Hepatocyte (in vitro differentiated cells): ENCODE measurements at regions not wholly inside any gene's neighbourhood (a gene's known extent, or its start where the extent isn't known, plus 50 kb on each side); places are given as distances from the start of the nearest gene placed in this dataset.
"Not testable (repeated sequence)": the region's sequence is repeated elsewhere in the genome, so short reads cannot be mapped to it uniquely, and the experiment has no call there.

Experiments
- DNase-seq: peaks from one replicate; pipeline ENCODE4 v3.0.0-alpha.2; 2016; ENCODE audit warnings: low spot score
- H2AFZ ChIP-seq: fragments of 200-600 bp; sonication (generic); 2 replicates; pipeline ENCODE4 v1.6.0; 2016; ENCODE audit warnings: antibody characterized with exemption, mild to moderate bottlenecking
- H3K27ac ChIP-seq: fragments of 200-600 bp; sonication (generic); 2 replicates; pipeline ENCODE4 v1.5.1; 2016; ENCODE audit warnings: mild to moderate bottlenecking
- H3K27me3 ChIP-seq: fragments of 200-600 bp; sonication (generic); 2 replicates; pipeline ENCODE4 v1.6.1; 2016
- H3K36me3 ChIP-seq: fragments of 200-600 bp; sonication (generic); replicated peaks from 2 replicates; pipeline ENCODE4 v1.5.1; 2016; ENCODE audit warnings: low read depth; ENCODE audit not compliant: insufficient read depth
- H3K4me1 ChIP-seq: fragments of 200-600 bp; sonication (generic); 2 replicates; pipeline ENCODE4 v1.5.1; 2016; ENCODE audit warnings: mild to moderate bottlenecking, moderate library complexity; ENCODE audit not compliant: insufficient read depth
- H3K4me2 ChIP-seq: fragments of 200-600 bp; sonication (generic); 2 replicates; pipeline ENCODE4 v1.6.0; 2016
- H3K4me3 ChIP-seq: fragments of 200-600 bp; sonication (generic); 2 replicates; pipeline ENCODE4 v1.5.1; 2016; ENCODE audit warnings: mild to moderate bottlenecking
- H3K79me2 ChIP-seq: fragments of 200-600 bp; sonication (generic); 2 replicates; pipeline ENCODE4 v1.6.0; 2017; ENCODE audit warnings: mild to moderate bottlenecking
- H3K9me2 ChIP-seq: fragments of 200-600 bp; sonication (generic); replicated peaks from 2 replicates; pipeline ENCODE4 v1.6.0; 2017; ENCODE audit warnings: mild to moderate bottlenecking; ENCODE audit not compliant: insufficient read depth
- H3K9me3 ChIP-seq: fragments of 200-600 bp; sonication (generic); 2 replicates; pipeline ENCODE4 v1.5.1; 2016; ENCODE audit warnings: low read depth, mild to moderate bottlenecking
- H4K20me1 ChIP-seq: fragments of 200-600 bp; sonication (generic); 2 replicates; pipeline ENCODE4 v1.6.0; 2016; ENCODE audit warnings: mild to moderate bottlenecking; ENCODE audit not compliant: insufficient read depth, poor library complexity, severe bottlenecking
- EZH2 ChIP-seq: fragments of 200-600 bp; sonication (generic); IDR thresholded peaks from 2 replicates; pipeline ENCODE4 v1.6.1; 2016; ENCODE audit warnings: antibody characterized with exemption, mild to moderate bottlenecking, borderline replicate concordance
- EZH2phosphoT487 ChIP-seq: fragments of 200-600 bp; sonication (generic); IDR thresholded peaks from one replicate; pipeline ENCODE4 v1.6.1; 2018; ENCODE audit warnings: antibody characterized with exemption, mild to moderate bottlenecking, low read depth, moderate library complexity; ENCODE audit not compliant: unreplicated experiment, severe bottlenecking
- WGBS: methylation state at CpG from one replicate; pipeline ENCODE4 v1.1.6; 2016; ENCODE audit warnings: low lambda C conversion rate; ENCODE audit errors: missing lambda C conversion rate; 5-methylcytosine and 5-hydroxymethylcytosine counted together
- TF ChIP-seq, protein P1 (sequence below): fragments of 200-600 bp; sonication (generic); IDR thresholded peaks from 2 replicates; pipeline ENCODE4 v1.5.1; 2016; ENCODE audit warnings: antibody characterized with exemption, mild to moderate bottlenecking; ENCODE audit not compliant: poor library complexity

DNA sequence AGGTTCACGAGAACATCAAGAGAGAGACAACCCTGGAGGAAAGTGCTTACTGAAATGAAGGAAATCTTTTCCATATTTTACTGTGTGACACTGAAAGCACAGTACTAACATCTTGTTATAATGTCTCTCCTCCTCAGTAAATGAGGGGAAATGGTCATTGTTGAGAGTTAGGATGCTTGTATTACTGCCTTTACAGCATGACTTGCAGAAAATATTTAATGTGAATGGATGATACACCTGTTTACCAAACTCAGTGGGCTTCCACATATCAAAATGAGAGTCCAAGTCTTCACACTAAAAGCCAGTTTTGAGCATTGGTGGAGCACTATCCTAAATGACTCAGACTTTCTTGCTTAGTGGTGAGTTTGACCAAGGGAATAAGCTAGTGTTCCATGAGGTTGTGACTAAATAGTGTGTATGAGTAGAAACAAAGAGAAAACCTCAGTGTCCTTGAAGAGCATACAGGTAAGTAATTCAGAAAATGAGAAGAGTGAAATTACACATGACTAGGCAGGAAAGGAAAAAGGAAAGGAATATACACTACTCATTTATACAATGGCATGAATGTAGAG is 930.7 kb upstream of the CELF4 start:
- Histone ChIP-seq H3K4me3 (no peak overlapping the region), H3K9me2 (no peaks in the 10 kb centered on the region), H4K20me1 (no peaks in the 10 kb centered on the region), H3K27ac (no peak overlapping the region), H3K4me2 (no peak overlapping the region), H3K4me1 (no peaks in the 10 kb centered on the region), H2AFZ (no peak overlapping the region), H3K9me3 (no peaks in the 10 kb centered on the region), H3K27me3 (no peaks in the 10 kb centered on the region), H3K36me3 (no peaks in the 10 kb centered on the region), H3K79me2 (no peaks in the 10 kb centered on the region)
- 97% methylated on average over 1 of the region's 1 CpG for WGBS
- TF ChIP-seq, protein P1, sequence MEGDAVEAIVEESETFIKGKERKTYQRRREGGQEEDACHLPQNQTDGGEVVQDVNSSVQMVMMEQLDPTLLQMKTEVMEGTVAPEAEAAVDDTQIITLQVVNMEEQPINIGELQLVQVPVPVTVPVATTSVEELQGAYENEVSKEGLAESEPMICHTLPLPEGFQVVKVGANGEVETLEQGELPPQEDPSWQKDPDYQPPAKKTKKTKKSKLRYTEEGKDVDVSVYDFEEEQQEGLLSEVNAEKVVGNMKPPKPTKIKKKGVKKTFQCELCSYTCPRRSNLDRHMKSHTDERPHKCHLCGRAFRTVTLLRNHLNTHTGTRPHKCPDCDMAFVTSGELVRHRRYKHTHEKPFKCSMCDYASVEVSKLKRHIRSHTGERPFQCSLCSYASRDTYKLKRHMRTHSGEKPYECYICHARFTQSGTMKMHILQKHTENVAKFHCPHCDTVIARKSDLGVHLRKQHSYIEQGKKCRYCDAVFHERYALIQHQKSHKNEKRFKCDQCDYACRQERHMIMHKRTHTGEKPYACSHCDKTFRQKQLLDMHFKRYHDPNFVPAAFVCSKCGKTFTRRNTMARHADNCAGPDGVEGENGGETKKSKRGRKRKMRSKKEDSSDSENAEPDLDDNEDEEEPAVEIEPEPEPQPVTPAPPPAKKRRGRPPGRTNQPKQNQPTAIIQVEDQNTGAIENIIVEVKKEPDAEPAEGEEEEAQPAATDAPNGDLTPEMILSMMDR = no peak
- TF ChIP-seq EZH2 (no peak), EZH2phosphoT487 (no peak)
- DNase-seq = no peak

DNA sequence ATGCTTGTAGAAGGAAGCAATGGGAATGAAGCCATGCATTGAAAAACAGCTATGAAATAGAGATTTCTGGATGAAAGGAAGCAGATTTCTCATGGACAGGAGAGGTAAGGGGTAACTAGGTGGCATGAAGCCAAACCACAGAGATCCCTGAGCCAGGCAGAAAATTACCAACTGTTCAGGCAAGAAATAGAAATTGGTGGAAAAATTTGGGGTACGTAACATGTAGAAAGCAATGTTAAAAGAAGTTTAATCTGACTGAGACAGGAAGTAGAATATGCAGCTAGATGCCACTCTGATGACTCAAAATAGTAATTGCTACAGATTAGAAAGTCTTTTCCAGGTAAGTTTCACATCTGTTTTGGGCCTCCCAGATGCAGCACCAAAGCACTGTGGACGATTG is 928.5 kb upstream of the CELF4 start:
- Histone ChIP-seq H3K4me2 (no peak overlapping the region), H3K27me3 (no peaks in the 10 kb centered on the region), H3K9me2 (no peaks in the 10 kb centered on the region), H3K4me3 (no peak overlapping the region), H3K4me1 (no peaks in the 10 kb centered on the region), H3K27ac (no peak overlapping the region), H4K20me1 (no peaks in the 10 kb centered on the region), H3K9me3 (no peaks in the 10 kb centered on the region), H3K79me2 (no peaks in the 10 kb centered on the region), H2AFZ (no peak overlapping the region), H3K36me3 (no peaks in the 10 kb centered on the region)
- WGBS = 23% methylated on average over 2 of the region's 2 CpGs
- TF ChIP-seq EZH2phosphoT487 (no peak), EZH2 (no peak)
- TF ChIP-seq, protein P1 = no peak
- DNase-seq = no peak

- DNase-seq = no peak
- 81% methylated on average over 4 of the region's 4 CpGs for WGBS
- H3K27me3 ChIP-seq = no peaks in the 10 kb centered on the region
- no peaks in the 10 kb centered on the region for H3K9me3 ChIP-seq
- no peaks in the 10 kb centered on the region for H3K79me2 ChIP-seq
- no peak overlapping the region for H2AFZ ChIP-seq
- no peak overlapping the region for H3K4me3 ChIP-seq
- H4K20me1 ChIP-seq = no peaks in the 10 kb centered on the region
- H3K4me2 ChIP-seq = no peak overlapping the region
- no peaks in the 10 kb centered on the region for H3K4me1 ChIP-seq
- no peak overlapping the region for H3K27ac ChIP-seq
- H3K36me3 ChIP-seq = no peaks in the 10 kb centered on the region
- TF ChIP-seq EZH2 (no peak), EZH2phosphoT487 (no peak)
- TF ChIP-seq, protein P1 = no peak
- H3K9me2 ChIP-seq = no peaks in the 10 kb centered on the region
Measured at GRCh38 chr18:38491195-38491594, 925.6 kb upstream of the CELF4 start.

- not testable (repeated sequence) for DNase-seq, H3K79me2 ChIP-seq, H2AFZ ChIP-seq, H4K20me1 ChIP-seq, H3K9me3 ChIP-seq, H3K36me3 ChIP-seq, H3K4me3 ChIP-seq, H3K9me2 ChIP-seq, H3K4me2 ChIP-seq, H3K27me3 ChIP-seq, H3K4me1 ChIP-seq, H3K27ac ChIP-seq
- WGBS = 65% methylated on average over 8 of the region's 8 CpGs
Measured at GRCh38 chr18:38489721-38490120, 924.1 kb upstream of the CELF4 start.
